ENCODE measurements at regions not wholly inside any gene's neighbourhood (a gene's known extent, or its start where the extent isn't known, plus 50 kb on each side); places are given as distances from the start of the nearest gene placed in this dataset.

DNA sequence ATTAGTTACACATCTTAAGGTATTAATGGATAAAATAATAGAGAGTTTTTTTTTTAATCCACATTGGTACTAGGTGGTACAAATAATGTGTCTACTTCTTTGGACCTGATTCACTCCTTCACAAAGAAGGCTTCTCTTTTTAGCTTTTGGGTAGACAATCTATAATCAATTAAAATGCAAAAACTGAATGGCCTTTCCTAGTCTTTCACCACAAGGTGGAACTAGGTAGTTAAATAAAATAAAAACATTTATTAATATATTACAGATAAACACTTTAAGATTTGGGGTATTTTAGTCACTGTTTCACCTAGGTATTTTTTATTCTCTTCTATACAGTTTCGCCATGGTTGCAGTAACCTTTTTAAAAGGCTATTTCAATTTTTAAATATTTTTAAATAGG, 68.3 kb upstream of the DST start:
- H3K4me3 ChIP-seq (ENCODE audit: severe bottlenecking) = no peak overlapping the region
- H3K27me3 ChIP-seq (ENCODE audit: insufficient read depth, poor library complexity, severe bottlenecking) = no peaks in the 10 kb centered on the region
- H3K27ac ChIP-seq (ENCODE audit: poor library complexity, severe bottlenecking) = no peak overlapping the region
- H3K36me3 ChIP-seq (ENCODE audit: low read depth) = no peaks in the 10 kb centered on the region
- no peak for DNase-seq (ENCODE audit: low spot score)
- no peak for ATAC-seq (ENCODE audit: low read depth)
- H3K4me1 ChIP-seq (ENCODE audit: insufficient read depth, poor library complexity, severe bottlenecking) = peaks cover 56% of the 10 kb centered on the region
- TF ChIP-seq, protein P1, sequence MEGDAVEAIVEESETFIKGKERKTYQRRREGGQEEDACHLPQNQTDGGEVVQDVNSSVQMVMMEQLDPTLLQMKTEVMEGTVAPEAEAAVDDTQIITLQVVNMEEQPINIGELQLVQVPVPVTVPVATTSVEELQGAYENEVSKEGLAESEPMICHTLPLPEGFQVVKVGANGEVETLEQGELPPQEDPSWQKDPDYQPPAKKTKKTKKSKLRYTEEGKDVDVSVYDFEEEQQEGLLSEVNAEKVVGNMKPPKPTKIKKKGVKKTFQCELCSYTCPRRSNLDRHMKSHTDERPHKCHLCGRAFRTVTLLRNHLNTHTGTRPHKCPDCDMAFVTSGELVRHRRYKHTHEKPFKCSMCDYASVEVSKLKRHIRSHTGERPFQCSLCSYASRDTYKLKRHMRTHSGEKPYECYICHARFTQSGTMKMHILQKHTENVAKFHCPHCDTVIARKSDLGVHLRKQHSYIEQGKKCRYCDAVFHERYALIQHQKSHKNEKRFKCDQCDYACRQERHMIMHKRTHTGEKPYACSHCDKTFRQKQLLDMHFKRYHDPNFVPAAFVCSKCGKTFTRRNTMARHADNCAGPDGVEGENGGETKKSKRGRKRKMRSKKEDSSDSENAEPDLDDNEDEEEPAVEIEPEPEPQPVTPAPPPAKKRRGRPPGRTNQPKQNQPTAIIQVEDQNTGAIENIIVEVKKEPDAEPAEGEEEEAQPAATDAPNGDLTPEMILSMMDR (IDR thresholded peaks at IDR 0.05; ENCODE audit: poor library complexity, severe bottlenecking) = peak; percentile 49
- no peaks in the 10 kb centered on the region for H3K9me3 ChIP-seq (ENCODE audit: severe bottlenecking)

DNA sequence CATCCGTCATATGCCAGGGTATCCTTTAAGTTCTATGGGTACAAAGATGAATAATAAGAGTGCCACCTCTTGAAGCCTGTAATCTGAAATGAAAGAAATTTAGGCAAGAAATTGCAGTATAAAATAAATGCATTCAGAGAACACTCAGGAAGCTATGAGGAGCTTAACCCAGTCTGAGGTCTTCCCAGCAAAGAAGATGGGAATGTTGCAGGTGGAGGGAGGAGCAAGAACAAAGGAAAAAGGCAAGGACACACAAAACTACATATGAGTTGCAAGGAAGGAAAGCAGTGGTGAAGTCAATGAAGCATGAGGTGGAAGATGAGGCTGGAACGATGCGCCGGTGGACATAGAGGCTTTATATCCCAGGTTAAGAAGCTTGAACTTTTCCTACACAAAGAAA, 67.0 kb upstream of the DST start:
- TF ChIP-seq, protein P1 (IDR thresholded peaks at IDR 0.05; ENCODE audit: poor library complexity, severe bottlenecking) = no peak
- peaks cover 44% of the 10 kb centered on the region for H3K4me1 ChIP-seq (ENCODE audit: insufficient read depth, poor library complexity, severe bottlenecking)
- H3K27ac ChIP-seq (ENCODE audit: poor library complexity, severe bottlenecking) = peak overlapping the region; percentile 72
- no peak for DNase-seq (ENCODE audit: low spot score)
- no peaks in the 10 kb centered on the region for H3K36me3 ChIP-seq (ENCODE audit: low read depth)
- no peaks in the 10 kb centered on the region for H3K27me3 ChIP-seq (ENCODE audit: insufficient read depth, poor library complexity, severe bottlenecking)
- H3K9me3 ChIP-seq (ENCODE audit: severe bottlenecking) = no peaks in the 10 kb centered on the region
- ATAC-seq (ENCODE audit: low read depth) = no peak
- H3K4me3 ChIP-seq (ENCODE audit: severe bottlenecking) = no peak overlapping the region

DNA sequence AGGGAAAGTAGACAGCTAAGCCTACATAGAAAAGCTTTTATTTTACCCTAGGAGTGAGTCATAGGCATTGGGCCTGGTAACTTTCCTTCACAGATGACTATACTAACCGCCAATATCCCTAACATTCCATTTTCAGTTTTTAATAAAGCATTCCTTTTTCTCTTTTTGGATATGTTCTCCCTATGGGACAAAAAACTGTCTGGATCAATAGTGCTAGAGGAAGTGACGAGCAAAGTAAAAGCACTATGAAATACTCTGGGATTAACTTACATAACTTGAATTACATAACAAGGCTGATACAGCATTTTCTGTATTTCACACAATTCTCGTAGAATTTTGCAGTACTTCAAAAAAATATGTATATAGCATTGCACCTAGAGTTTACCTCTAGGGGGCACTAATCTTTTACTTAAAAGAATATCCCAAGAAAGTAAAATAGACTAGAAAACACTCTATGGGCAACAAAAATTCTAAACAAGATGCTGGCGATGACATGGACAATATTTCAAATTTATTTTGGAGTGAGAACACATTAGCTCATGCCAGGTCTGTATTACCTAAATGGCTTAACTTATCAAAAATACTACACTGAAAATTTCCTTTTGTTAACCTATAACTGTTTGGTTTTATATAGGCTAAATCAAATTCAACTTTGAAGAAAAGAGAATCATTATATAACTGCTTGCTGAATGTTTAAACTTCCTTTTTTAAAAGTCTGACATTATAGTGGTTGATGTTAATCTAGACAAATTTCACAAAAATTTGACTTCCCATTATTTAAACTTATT, 66.3 kb upstream of the DST start:
- H3K4me1 ChIP-seq (ENCODE audit: insufficient read depth, poor library complexity, severe bottlenecking) = peaks cover 37% of the 10 kb centered on the region
- peak; percentile 66 for ATAC-seq (ENCODE audit: low read depth)
- H3K27ac ChIP-seq (ENCODE audit: poor library complexity, severe bottlenecking) = peak overlapping the region; percentile 72
- no peaks in the 10 kb centered on the region for H3K9me3 ChIP-seq (ENCODE audit: severe bottlenecking)
- no peak overlapping the region for H3K4me3 ChIP-seq (ENCODE audit: severe bottlenecking)
- no peaks in the 10 kb centered on the region for H3K36me3 ChIP-seq (ENCODE audit: low read depth)
- TF ChIP-seq, protein P1 (IDR thresholded peaks at IDR 0.05; ENCODE audit: poor library complexity, severe bottlenecking) = peak; percentile 83
- no peaks in the 10 kb centered on the region for H3K27me3 ChIP-seq (ENCODE audit: insufficient read depth, poor library complexity, severe bottlenecking)
- no peak for DNase-seq (ENCODE audit: low spot score)

DNA sequence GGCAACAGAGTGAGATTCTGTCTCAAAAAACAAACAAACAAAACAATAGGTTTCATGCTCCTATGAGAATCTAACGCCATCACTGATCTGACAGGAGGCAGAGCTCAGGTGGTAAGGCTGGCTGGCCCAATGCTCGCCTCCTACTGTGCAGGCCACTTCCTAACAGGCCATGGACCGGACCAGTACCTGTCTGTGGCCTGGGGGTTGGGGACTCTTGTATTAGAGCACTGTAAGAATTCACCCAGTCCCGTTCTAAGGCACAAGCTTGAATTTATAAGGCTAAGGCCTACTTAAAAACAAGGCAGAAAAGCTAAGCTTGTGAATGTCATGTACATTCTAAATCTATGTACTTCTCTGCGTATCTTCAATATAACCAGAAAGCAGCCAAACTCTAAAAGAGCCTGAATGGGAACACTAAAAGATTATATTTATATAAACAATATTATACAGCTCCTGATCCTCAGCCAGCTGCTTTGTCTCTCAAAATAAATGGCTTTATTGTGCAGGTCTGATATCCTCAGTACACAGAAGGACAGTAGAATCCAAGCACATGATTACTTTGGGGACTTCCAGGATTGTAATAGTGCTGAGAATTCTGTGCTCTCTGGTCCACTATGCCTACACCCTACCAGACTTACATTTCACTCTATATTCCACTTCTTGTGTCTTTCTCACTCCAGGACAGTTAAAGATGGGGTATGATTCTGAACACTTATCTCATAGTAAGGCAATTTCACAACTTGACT, 64.5 kb upstream of the DST start:
- TF ChIP-seq, protein P1 (IDR thresholded peaks at IDR 0.05; ENCODE audit: poor library complexity, severe bottlenecking) = no peak
- H3K27me3 ChIP-seq (ENCODE audit: insufficient read depth, poor library complexity, severe bottlenecking) = no peaks in the 10 kb centered on the region
- H3K9me3 ChIP-seq (ENCODE audit: severe bottlenecking) = no peaks in the 10 kb centered on the region
- peaks cover 19% of the 10 kb centered on the region for H3K4me1 ChIP-seq (ENCODE audit: insufficient read depth, poor library complexity, severe bottlenecking)
- H3K27ac ChIP-seq (ENCODE audit: poor library complexity, severe bottlenecking) = peak overlapping the region; percentile 72
- DNase-seq (ENCODE audit: low spot score) = no peak
- H3K36me3 ChIP-seq (ENCODE audit: low read depth) = no peaks in the 10 kb centered on the region
- H3K4me3 ChIP-seq (ENCODE audit: severe bottlenecking) = no peak overlapping the region
- ATAC-seq (ENCODE audit: low read depth) = no peak
